ENCODE measurements at regions not wholly inside any gene's neighbourhood (a gene's known extent, or its start where the extent isn't known, plus 50 kb on each side); places are given as distances from the start of the nearest gene placed in this dataset.
"Not testable (repeated sequence)": the region's sequence is repeated elsewhere in the genome, so short reads cannot be mapped to it uniquely, and the experiment has no call there.

DNA sequence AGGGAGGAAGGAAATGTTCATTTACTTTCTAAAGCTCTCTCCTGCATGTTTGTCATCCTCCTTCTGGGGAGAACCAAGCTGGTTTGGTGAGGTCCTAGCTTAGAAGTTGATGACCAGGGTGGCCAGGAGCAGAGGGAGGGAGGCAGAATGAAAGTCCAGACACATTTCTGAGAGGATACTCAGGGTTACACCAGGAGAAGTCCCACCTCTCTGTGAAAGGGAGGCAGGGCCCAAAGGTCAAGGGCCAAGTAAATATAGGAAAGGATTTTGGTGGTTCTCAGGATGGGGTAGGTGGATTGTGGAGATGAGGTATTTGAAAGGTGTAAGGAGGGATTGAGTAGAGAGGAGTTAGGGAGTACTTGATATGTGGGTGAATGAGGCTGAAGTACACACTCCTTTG is 58.0 kb upstream of the FBXO11 start:
- H3K4me1 Mint-ChIP-seq (ENCODE audit: unreplicated experiment): no peaks in the 10 kb centered on the region
- DNase-seq (ENCODE audit: extremely low spot score, unreplicated experiment): no peak
- no peak overlapping the region for H3K27ac Mint-ChIP-seq (ENCODE audit: unreplicated experiment)
- H3K4me3 Mint-ChIP-seq (ENCODE audit: unreplicated experiment): no peak overlapping the region
- no peaks in the 10 kb centered on the region for H3K9me3 Mint-ChIP-seq (ENCODE audit: unreplicated experiment)
- peaks cover 37% of the 10 kb centered on the region for H3K27me3 Mint-ChIP-seq (ENCODE audit: unreplicated experiment)
- TF ChIP-seq, protein P1, sequence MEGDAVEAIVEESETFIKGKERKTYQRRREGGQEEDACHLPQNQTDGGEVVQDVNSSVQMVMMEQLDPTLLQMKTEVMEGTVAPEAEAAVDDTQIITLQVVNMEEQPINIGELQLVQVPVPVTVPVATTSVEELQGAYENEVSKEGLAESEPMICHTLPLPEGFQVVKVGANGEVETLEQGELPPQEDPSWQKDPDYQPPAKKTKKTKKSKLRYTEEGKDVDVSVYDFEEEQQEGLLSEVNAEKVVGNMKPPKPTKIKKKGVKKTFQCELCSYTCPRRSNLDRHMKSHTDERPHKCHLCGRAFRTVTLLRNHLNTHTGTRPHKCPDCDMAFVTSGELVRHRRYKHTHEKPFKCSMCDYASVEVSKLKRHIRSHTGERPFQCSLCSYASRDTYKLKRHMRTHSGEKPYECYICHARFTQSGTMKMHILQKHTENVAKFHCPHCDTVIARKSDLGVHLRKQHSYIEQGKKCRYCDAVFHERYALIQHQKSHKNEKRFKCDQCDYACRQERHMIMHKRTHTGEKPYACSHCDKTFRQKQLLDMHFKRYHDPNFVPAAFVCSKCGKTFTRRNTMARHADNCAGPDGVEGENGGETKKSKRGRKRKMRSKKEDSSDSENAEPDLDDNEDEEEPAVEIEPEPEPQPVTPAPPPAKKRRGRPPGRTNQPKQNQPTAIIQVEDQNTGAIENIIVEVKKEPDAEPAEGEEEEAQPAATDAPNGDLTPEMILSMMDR (IDR thresholded peaks at IDR 0.05): no peak
- H3K36me3 Mint-ChIP-seq (ENCODE audit: unreplicated experiment): no peaks in the 10 kb centered on the region

GRCh38 chr2:47964722-47965434 is 58.6 kb upstream of the FBXO11 start:
- Mint-ChIP-seq H3K27me3 (ENCODE audit: unreplicated experiment) (peaks cover 32% of the 10 kb centered on the region), H3K9me3 (ENCODE audit: unreplicated experiment) (no peaks in the 10 kb centered on the region), H3K27ac (ENCODE audit: unreplicated experiment) (no peak overlapping the region), H3K4me3 (ENCODE audit: unreplicated experiment) (no peak overlapping the region), H3K36me3 (ENCODE audit: unreplicated experiment) (no peaks in the 10 kb centered on the region), H3K4me1 (ENCODE audit: unreplicated experiment) (no peaks in the 10 kb centered on the region)
- DNase-seq (ENCODE audit: extremely low spot score, unreplicated experiment): no peak
- TF ChIP-seq, protein P1 (IDR thresholded peaks at IDR 0.05): no peak

GRCh38 chr2:47976728-47977127 is 70.4 kb upstream of the FBXO11 start:
- not testable (repeated sequence) for DNase-seq (ENCODE audit: extremely low spot score, unreplicated experiment); H3K27ac Mint-ChIP-seq (ENCODE audit: unreplicated experiment); H3K4me3 Mint-ChIP-seq (ENCODE audit: unreplicated experiment); H3K9me3 Mint-ChIP-seq (ENCODE audit: unreplicated experiment); H3K36me3 Mint-ChIP-seq (ENCODE audit: unreplicated experiment); H3K4me1 Mint-ChIP-seq (ENCODE audit: unreplicated experiment)
- H3K27me3 Mint-ChIP-seq (ENCODE audit: unreplicated experiment): peaks cover 21% of the 10 kb centered on the region

GRCh38 chr2:47984041-47984440 is 77.7 kb upstream of the FBXO11 start:
- TF ChIP-seq, protein P1 (IDR thresholded peaks at IDR 0.05): no peak
- Mint-ChIP-seq H3K4me1 (ENCODE audit: unreplicated experiment) (no peaks in the 10 kb centered on the region), H3K36me3 (ENCODE audit: unreplicated experiment) (no peaks in the 10 kb centered on the region), H3K4me3 (ENCODE audit: unreplicated experiment) (no peak overlapping the region), H3K27ac (ENCODE audit: unreplicated experiment) (no peak overlapping the region), H3K9me3 (ENCODE audit: unreplicated experiment) (no peaks in the 10 kb centered on the region), H3K27me3 (ENCODE audit: unreplicated experiment) (peaks cover 24% of the 10 kb centered on the region)
- DNase-seq (ENCODE audit: extremely low spot score, unreplicated experiment): no peak

DNA sequence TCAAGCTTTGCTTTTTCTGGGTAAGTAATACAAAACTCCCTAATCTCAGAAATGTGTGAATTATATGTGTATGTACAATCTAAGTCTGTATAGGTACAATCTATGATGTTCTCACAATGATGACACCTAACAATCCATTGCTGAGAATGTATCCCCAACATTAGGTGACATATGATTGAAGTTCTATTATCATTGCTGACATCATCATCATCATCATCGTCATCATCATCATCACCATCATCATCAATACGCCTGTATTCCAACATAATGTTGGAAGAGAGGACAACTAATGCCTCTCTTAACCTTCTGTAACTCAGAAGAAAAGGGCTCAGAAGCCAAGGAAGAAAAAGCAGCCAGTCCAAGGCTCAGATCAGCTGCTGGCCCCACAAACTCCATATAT is 84.2 kb upstream of the FBXO11 start:
- Mint-ChIP-seq H3K36me3 (ENCODE audit: unreplicated experiment) (no peaks in the 10 kb centered on the region), H3K4me3 (ENCODE audit: unreplicated experiment) (no peak overlapping the region), H3K27ac (ENCODE audit: unreplicated experiment) (no peak overlapping the region), H3K4me1 (ENCODE audit: unreplicated experiment) (no peaks in the 10 kb centered on the region), H3K9me3 (ENCODE audit: unreplicated experiment) (no peaks in the 10 kb centered on the region), H3K27me3 (ENCODE audit: unreplicated experiment) (peaks cover 20% of the 10 kb centered on the region)
- TF ChIP-seq, protein P1 (IDR thresholded peaks at IDR 0.05): no peak
- no peak for DNase-seq (ENCODE audit: extremely low spot score, unreplicated experiment)

Data from osteocyte (in vitro differentiated cells).